MM.1S (cell line): ENCODE measurements at regions not wholly inside any gene's neighbourhood (a gene's known extent, or its start where the extent isn't known, plus 50 kb on each side); places are given as distances from the start of the nearest gene placed in this dataset.

Experiments used
- DNase-seq: peaks from one replicate; pipeline ENCODE4 v3.0.0-alpha.2; 2015
- H2AFZ ChIP-seq: fragments of 300-600 bp; sonication (generic); 2 replicates; pipeline ENCODE4 v1.6.0; 2016; ENCODE audit warnings: antibody characterized with exemption, low read length
- H3F3A ChIP-seq: fragments of 300-600 bp; sonication (generic); 2 replicates; pipeline ENCODE4 v1.6.1; 2016; ENCODE audit warnings: mild to moderate bottlenecking, antibody characterized with exemption, low read length, moderate library complexity, mixed read lengths; ENCODE audit not compliant: insufficient read depth
- H3K27ac ChIP-seq: fragments of 300-600 bp; sonication (generic); 2 replicates; pipeline ENCODE4 v1.5.1; 2016; ENCODE audit warnings: mild to moderate bottlenecking, low read length
- H3K27me3 ChIP-seq: fragments of 300-600 bp; sonication (generic); replicated peaks from 2 replicates; pipeline ENCODE4 v1.6.0; 2016; ENCODE audit warnings: low read length; ENCODE audit not compliant: insufficient read depth
- H3K36me3 ChIP-seq: fragments of 300-600 bp; sonication (generic); replicated peaks from 2 replicates; pipeline ENCODE4 v1.6.1; 2016; ENCODE audit warnings: mild to moderate bottlenecking, low read length, mixed read lengths; ENCODE audit not compliant: insufficient read depth
- H3K4me1 ChIP-seq: fragments of 300-600 bp; sonication (generic); 2 replicates; pipeline ENCODE4 v1.6.1; 2016; ENCODE audit warnings: low read length, mixed read lengths
- H3K4me2 ChIP-seq: fragments of 300-600 bp; sonication (generic); 2 replicates; pipeline ENCODE4 v1.6.0; 2016; ENCODE audit warnings: low read depth, low read length
- H3K4me3 ChIP-seq: fragments of 300-600 bp; sonication (generic); 2 replicates; pipeline ENCODE4 v1.5.1; 2016; ENCODE audit warnings: low read length, mixed read lengths
- H3K79me2 ChIP-seq: fragments of 300-600 bp; sonication (generic); 2 replicates; pipeline ENCODE4 v1.6.1; 2016; ENCODE audit warnings: mixed run types, low read length, mixed read lengths
- H3K9ac ChIP-seq: fragments of 300-600 bp; sonication (generic); 2 replicates; pipeline ENCODE4 v1.6.1; 2016; ENCODE audit warnings: low read length, mixed read lengths
- H3K9me2 ChIP-seq: fragments of 300-600 bp; sonication (generic); replicated peaks from 2 replicates; pipeline ENCODE4 v1.6.1; 2016; ENCODE audit warnings: mild to moderate bottlenecking, low read length, mixed read lengths; ENCODE audit not compliant: insufficient read depth
- H3K9me3 ChIP-seq: fragments of 300-600 bp; sonication (generic); replicated peaks from 2 replicates; pipeline ENCODE4 v1.6.1; 2016; ENCODE audit warnings: mild to moderate bottlenecking, low read length, mixed read lengths; ENCODE audit not compliant: insufficient read depth
- H4K20me1 ChIP-seq: fragments of 300-600 bp; sonication (generic); 2 replicates; pipeline ENCODE4 v1.6.1; 2016; ENCODE audit warnings: mild to moderate bottlenecking, low read length, moderate library complexity, mixed read lengths; ENCODE audit not compliant: insufficient read depth
- EZH2 ChIP-seq: fragments of 300-600 bp; sonication (generic); optimal IDR thresholded peaks from 2 replicates; pipeline ENCODE3; 2017; ENCODE audit warnings: low read depth, mild to moderate bottlenecking, antibody characterized with exemption, low read length, mixed read lengths
- EZH2phosphoT487 ChIP-seq: fragments of 300-600 bp; sonication (generic); IDR thresholded peaks from 2 replicates; pipeline ENCODE4 v1.6.1; 2018; ENCODE audit warnings: antibody characterized with exemption, low read length
- TF ChIP-seq, protein P1 (sequence below): fragments of 300-600 bp; sonication (generic); IDR thresholded peaks from 2 replicates; pipeline ENCODE4 v1.5.1; 2016; ENCODE audit warnings: antibody characterized with exemption, low read length, mixed read lengths

DNA sequence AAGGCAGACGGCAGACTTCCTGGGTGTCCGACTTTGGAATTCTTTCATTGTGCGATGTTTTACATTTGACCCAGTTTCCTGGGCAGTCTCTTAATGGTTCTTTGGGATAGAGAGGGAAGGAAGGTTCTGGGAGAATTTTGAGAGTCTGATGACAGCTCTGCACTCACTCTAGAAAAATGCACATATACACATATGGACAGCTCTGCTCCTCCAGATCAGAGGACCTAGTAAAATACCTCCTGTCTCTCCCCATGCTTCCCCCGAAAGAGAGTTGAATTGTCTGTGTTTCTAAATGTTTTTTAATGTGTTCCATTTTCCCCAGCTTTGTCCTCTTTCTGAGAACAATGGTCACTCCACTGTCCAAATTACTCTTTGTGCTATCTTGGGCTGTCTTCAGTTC is 102.0 kb upstream of the CXCR4 start:
- H3K4me1 ChIP-seq: no peaks in the 10 kb centered on the region
- no peak overlapping the region for H3K4me3 ChIP-seq
- no peak overlapping the region for H3K4me2 ChIP-seq
- DNase-seq: no peak
- H3K9ac ChIP-seq: no peak overlapping the region
- no peaks in the 10 kb centered on the region for H3K27me3 ChIP-seq
- no peaks in the 10 kb centered on the region for H3K36me3 ChIP-seq
- H4K20me1 ChIP-seq: no peaks in the 10 kb centered on the region
- TF ChIP-seq EZH2phosphoT487 (no peak), EZH2 (no peak)
- TF ChIP-seq, protein P1, sequence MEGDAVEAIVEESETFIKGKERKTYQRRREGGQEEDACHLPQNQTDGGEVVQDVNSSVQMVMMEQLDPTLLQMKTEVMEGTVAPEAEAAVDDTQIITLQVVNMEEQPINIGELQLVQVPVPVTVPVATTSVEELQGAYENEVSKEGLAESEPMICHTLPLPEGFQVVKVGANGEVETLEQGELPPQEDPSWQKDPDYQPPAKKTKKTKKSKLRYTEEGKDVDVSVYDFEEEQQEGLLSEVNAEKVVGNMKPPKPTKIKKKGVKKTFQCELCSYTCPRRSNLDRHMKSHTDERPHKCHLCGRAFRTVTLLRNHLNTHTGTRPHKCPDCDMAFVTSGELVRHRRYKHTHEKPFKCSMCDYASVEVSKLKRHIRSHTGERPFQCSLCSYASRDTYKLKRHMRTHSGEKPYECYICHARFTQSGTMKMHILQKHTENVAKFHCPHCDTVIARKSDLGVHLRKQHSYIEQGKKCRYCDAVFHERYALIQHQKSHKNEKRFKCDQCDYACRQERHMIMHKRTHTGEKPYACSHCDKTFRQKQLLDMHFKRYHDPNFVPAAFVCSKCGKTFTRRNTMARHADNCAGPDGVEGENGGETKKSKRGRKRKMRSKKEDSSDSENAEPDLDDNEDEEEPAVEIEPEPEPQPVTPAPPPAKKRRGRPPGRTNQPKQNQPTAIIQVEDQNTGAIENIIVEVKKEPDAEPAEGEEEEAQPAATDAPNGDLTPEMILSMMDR: no peak
- H3K79me2 ChIP-seq: no peaks in the 10 kb centered on the region
- no peak overlapping the region for H2AFZ ChIP-seq
- H3K9me2 ChIP-seq: no peaks in the 10 kb centered on the region
- no peaks in the 10 kb centered on the region for H3F3A ChIP-seq
- H3K27ac ChIP-seq: no peak overlapping the region
- H3K9me3 ChIP-seq: no peaks in the 10 kb centered on the region

DNA sequence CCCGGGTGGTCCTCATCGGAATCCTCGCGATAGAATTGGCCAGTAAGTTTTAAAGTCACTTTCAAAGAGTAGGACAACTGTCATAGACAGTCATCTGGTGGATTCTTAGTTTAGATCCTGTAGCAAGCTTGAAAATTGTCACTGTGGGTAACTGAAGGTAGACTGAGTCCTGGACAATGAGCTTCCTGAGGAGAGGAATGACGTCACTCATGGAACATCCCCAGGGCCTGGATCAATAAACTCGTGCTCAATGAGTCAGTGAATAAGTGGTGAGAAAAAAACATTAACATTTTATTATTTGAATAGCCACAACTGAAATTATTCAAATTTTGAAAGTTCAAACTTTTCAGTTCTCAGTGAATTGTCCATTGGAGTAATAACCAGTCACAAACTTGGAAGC is 101.4 kb upstream of the CXCR4 start:
- H4K20me1 ChIP-seq: no peaks in the 10 kb centered on the region
- no peak overlapping the region for H3K4me3 ChIP-seq
- H3F3A ChIP-seq: no peaks in the 10 kb centered on the region
- DNase-seq: no peak
- no peaks in the 10 kb centered on the region for H3K27me3 ChIP-seq
- no peak overlapping the region for H2AFZ ChIP-seq
- no peak overlapping the region for H3K9ac ChIP-seq
- H3K79me2 ChIP-seq: no peaks in the 10 kb centered on the region
- no peaks in the 10 kb centered on the region for H3K9me3 ChIP-seq
- no peak overlapping the region for H3K27ac ChIP-seq
- no peaks in the 10 kb centered on the region for H3K36me3 ChIP-seq
- H3K4me2 ChIP-seq: no peak overlapping the region
- H3K4me1 ChIP-seq: no peaks in the 10 kb centered on the region
- no peak for TF ChIP-seq EZH2
- H3K9me2 ChIP-seq: no peaks in the 10 kb centered on the region

DNA sequence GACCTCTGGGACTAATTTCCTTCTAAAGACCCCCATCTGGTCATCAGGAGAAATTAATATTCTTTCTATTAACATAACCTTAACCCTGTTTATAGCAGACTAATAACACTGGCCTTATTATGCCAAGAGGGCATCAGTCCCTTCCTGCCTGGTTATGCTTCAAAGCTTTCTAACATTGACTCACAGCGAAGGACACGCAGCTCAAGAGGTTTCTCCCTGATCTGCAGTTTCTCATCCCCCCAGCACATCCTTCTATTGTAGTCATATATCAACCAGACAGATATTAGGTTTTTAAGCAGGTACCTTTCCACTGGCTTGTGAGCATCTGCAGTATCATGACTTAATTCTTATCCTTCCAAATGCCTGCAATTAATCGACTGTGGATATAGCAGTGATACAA is 100.0 kb upstream of the CXCR4 start:
- no peak for TF ChIP-seq EZH2phosphoT487
- TF ChIP-seq EZH2: no peak
- TF ChIP-seq, protein P1: no peak
- no peak for DNase-seq
- Histone ChIP-seq H3K27ac (no peak overlapping the region), H3K79me2 (no peaks in the 10 kb centered on the region), H3K9ac (no peak overlapping the region), H3K27me3 (no peaks in the 10 kb centered on the region), H3K9me3 (no peaks in the 10 kb centered on the region), H2AFZ (no peak overlapping the region), H3F3A (no peaks in the 10 kb centered on the region), H4K20me1 (no peaks in the 10 kb centered on the region), H3K36me3 (no peaks in the 10 kb centered on the region), H3K4me2 (no peak overlapping the region), H3K9me2 (no peaks in the 10 kb centered on the region), H3K4me1 (no peaks in the 10 kb centered on the region), H3K4me3 (no peak overlapping the region)

DNA sequence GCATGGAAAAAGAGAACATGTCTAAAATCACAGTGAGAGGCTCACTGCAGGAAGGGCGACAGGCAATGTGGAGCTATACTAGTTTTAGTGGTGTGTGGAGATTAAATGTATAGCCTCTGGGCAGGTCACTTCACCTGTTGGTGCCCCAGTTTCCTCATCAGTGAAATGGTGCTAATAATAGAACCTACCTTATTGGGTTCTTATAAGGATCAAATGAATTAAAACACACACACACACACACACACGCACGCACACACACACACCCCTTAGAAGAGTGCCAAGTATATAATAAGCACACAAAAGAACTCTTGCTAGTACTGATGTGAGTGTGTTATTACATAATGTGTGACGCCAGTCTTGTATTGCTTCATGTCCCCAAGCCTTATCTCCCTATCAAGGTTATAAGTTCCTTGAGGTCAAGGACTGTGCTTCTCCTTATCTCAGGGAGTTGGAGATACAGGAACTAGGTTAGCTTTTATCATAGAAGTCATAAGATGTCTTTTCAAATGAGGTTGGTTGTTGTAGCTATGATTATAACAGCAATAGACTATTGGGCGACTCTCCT is 98.0 kb upstream of the CXCR4 start:
- H3K9me3 ChIP-seq: no peaks in the 10 kb centered on the region
- H3K36me3 ChIP-seq: no peaks in the 10 kb centered on the region
- no peaks in the 10 kb centered on the region for H4K20me1 ChIP-seq
- no peaks in the 10 kb centered on the region for H3K79me2 ChIP-seq
- TF ChIP-seq, protein P1: no peak
- TF ChIP-seq EZH2phosphoT487: no peak
- TF ChIP-seq EZH2: no peak
- no peak overlapping the region for H2AFZ ChIP-seq
- H3K27me3 ChIP-seq: no peaks in the 10 kb centered on the region
- no peaks in the 10 kb centered on the region for H3K4me1 ChIP-seq
- no peak overlapping the region for H3K9ac ChIP-seq
- H3K9me2 ChIP-seq: no peaks in the 10 kb centered on the region
- no peak overlapping the region for H3K4me2 ChIP-seq
- DNase-seq: no peak
- no peak overlapping the region for H3K27ac ChIP-seq
- H3F3A ChIP-seq: no peaks in the 10 kb centered on the region
- no peak overlapping the region for H3K4me3 ChIP-seq
